IMR-90 (cell line): ENCODE measurements at regions not wholly inside any gene's neighbourhood (a gene's known extent, or its start where the extent isn't known, plus 50 kb on each side); places are given as distances from the start of the nearest gene placed in this dataset.

ENCODE experiments used
- ATAC-seq: fragments of 200-7000 bp; cut with Tn5 transposase; 2 replicates; pipeline ENCODE4 v1.9.1; 2020; ENCODE audit warnings: low read depth, mild to moderate bottlenecking, moderate library complexity
- BruUV-seq: library from RNA; stranded (reverse); fragments of 400-500 nt; replicated peaks from 2 replicates; lab custom pipeline; 2021; lab: Mats Ljungman, UMichigan
- CTCF ChIA-PET: fragments of 300-600 bp; formaldehyde crosslinking; extraction: SDS; loops from one replicate; lab custom pipeline; 2021; ENCODE audit warnings: antibody characterized with exemption; lab: Yijun Ruan, JAX
- POLR2A ChIA-PET: fragments of 300-600 bp; sonication (Branson Sonifier 250); formaldehyde crosslinking; loops from one replicate; lab custom pipeline; 2022; ENCODE audit warnings: antibody characterized with exemption; ENCODE audit not compliant: unreplicated experiment; lab: Charles Lee
- DNase-seq: peaks from one replicate; pipeline ENCODE4 v3.0.0; 2013
- H2AFZ ChIP-seq: replicated peaks from 2 replicates; pipeline ENCODE3; 2013; ENCODE audit warnings: low read length, mild to moderate bottlenecking; ENCODE audit not compliant: poor library complexity
- H2AK5ac ChIP-seq: 2 replicates; pipeline ENCODE4 v1.6.1; 2013; ENCODE audit warnings: low read depth, low read length, inconsistent platforms
- H2AK9ac ChIP-seq: replicated peaks from 2 replicates; pipeline ENCODE3; 2013; ENCODE audit warnings: mild to moderate bottlenecking, low read depth, low read length, moderate library complexity; ENCODE audit not compliant: poor library complexity
- H2BK120ac ChIP-seq: 2 replicates; pipeline ENCODE4 v1.6.1; 2013; ENCODE audit warnings: low read depth, low read length, inconsistent platforms
- H2BK15ac ChIP-seq: 3 replicates; pipeline ENCODE4 v1.6.1; 2013; ENCODE audit warnings: low read depth, low read length, inconsistent platforms
- H2BK20ac ChIP-seq: 2 replicates; pipeline ENCODE4 v1.6.1; 2013; ENCODE audit warnings: low read depth, mild to moderate bottlenecking, inconsistent platforms, low read length, moderate library complexity
- H2BK5ac ChIP-seq: 2 replicates; pipeline ENCODE4 v1.6.1; 2013; ENCODE audit warnings: mild to moderate bottlenecking, low read depth, low read length, inconsistent platforms; ENCODE audit not compliant: poor library complexity, severe bottlenecking
- H3K14ac ChIP-seq: replicated peaks from 2 replicates; pipeline ENCODE4 v1.6.1; 2013; ENCODE audit warnings: low read depth, low read length, inconsistent platforms
- H3K18ac ChIP-seq: 2 replicates; pipeline ENCODE4 v1.6.1; 2013; ENCODE audit warnings: low read depth, low read length, control low read depth
- H3K23ac ChIP-seq: 2 replicates; pipeline ENCODE4 v1.6.1; 2013; ENCODE audit warnings: low read depth, low read length, inconsistent platforms
- H3K27ac ChIP-seq: 2 replicates; pipeline ENCODE4 v1.5.1; 2013; ENCODE audit warnings: mild to moderate bottlenecking, control low read depth, low read length; ENCODE audit not compliant: insufficient read depth
- H3K27me3 ChIP-seq: 2 replicates; pipeline ENCODE4 v1.6.1; 2013; ENCODE audit warnings: low read length; ENCODE audit not compliant: control insufficient read depth, insufficient read depth
- H3K36me3 ChIP-seq: 2 replicates; pipeline ENCODE4 v1.6.1; 2013; ENCODE audit warnings: low read length, mixed read lengths; ENCODE audit not compliant: control insufficient read depth, insufficient read depth
- H3K4ac ChIP-seq: 2 replicates; pipeline ENCODE4 v1.6.1; 2013; ENCODE audit warnings: low read depth, low read length, inconsistent platforms
- H3K4me1 ChIP-seq: 2 replicates; pipeline ENCODE4 v1.6.1; 2013; ENCODE audit warnings: low read length, mixed read lengths; ENCODE audit not compliant: control insufficient read depth, insufficient read depth
- H3K4me2 ChIP-seq: 2 replicates; pipeline ENCODE4 v1.6.1; 2013; ENCODE audit warnings: low read depth, mild to moderate bottlenecking, control low read depth, low read length, moderate library complexity
- H3K4me3 ChIP-seq: 2 replicates; pipeline ENCODE4 v1.5.1; 2013; ENCODE audit warnings: low read depth, mild to moderate bottlenecking, control low read depth, low read length, moderate library complexity; ENCODE audit not compliant: insufficient read depth
- H3K56ac ChIP-seq: 2 replicates; pipeline ENCODE4 v1.6.1; 2013; ENCODE audit warnings: low read length, inconsistent platforms; ENCODE audit not compliant: insufficient read depth; ENCODE audit errors: extremely low read depth
- H3K79me1 ChIP-seq, 2 experiments: 2 replicates each; pipeline ENCODE4 v1.6.1; 2013; ENCODE audit warnings: low read length in 2 of 2, inconsistent platforms in 1 of 2, low read depth in 1 of 2
- H3K9ac ChIP-seq: 2 replicates; pipeline ENCODE4 v1.6.1; 2013; ENCODE audit warnings: low read depth, low read length, control low read depth
- H3K9me1 ChIP-seq: 2 replicates; pipeline ENCODE4 v1.6.1; 2013; ENCODE audit warnings: low read length, inconsistent platforms; ENCODE audit not compliant: insufficient read depth
- H3K9me3 ChIP-seq: 2 replicates; pipeline ENCODE4 v1.6.1; 2013; ENCODE audit warnings: low read length; ENCODE audit not compliant: control insufficient read depth, insufficient read depth
- H4K20me1 ChIP-seq: 2 replicates; pipeline ENCODE4 v1.6.1; 2013; ENCODE audit warnings: low read length, inconsistent platforms; ENCODE audit not compliant: insufficient read depth
- H4K5ac ChIP-seq: 2 replicates; pipeline ENCODE4 v1.6.1; 2013; ENCODE audit warnings: mild to moderate bottlenecking, low read depth, low read length, control low read depth
- H4K8ac ChIP-seq, 2 experiments: 2 replicates each; pipeline ENCODE4 v1.6.1; 2013; ENCODE audit warnings: low read depth in 2 of 2, low read length in 2 of 2, control low read depth in 1 of 2, inconsistent platforms in 1 of 2
- H4K91ac ChIP-seq: 2 replicates; pipeline ENCODE4 v1.6.1; 2013; ENCODE audit warnings: low read depth, low read length, inconsistent platforms; ENCODE audit not compliant: insufficient read depth
- BHLHE40 ChIP-seq: fragments of 150-350 bp; IDR thresholded peaks from 2 replicates; pipeline ENCODE4 v1.6.1; 2016; ENCODE audit warnings: mild to moderate bottlenecking, low read depth, low read length
- MAZ ChIP-seq: IDR thresholded peaks from 2 replicates; pipeline ENCODE4 v1.6.1; 2012; ENCODE audit warnings: low read depth, mild to moderate bottlenecking, low read length, improper control_type of control experiment, moderate library complexity, borderline replicate concordance
- NFE2L2 ChIP-seq: fragments of 150-350 bp; IDR thresholded peaks from 2 replicates; pipeline ENCODE4 v1.6.1; 2016; ENCODE audit warnings: low read depth, mild to moderate bottlenecking, low read length
- RFX5 ChIP-seq: IDR thresholded peaks from 2 replicates; pipeline ENCODE4 v1.8.0; 2012; ENCODE audit warnings: low read depth, mild to moderate bottlenecking, low read length, moderate library complexity
- WGBS, 2 experiments: methylation state at CpG; one replicate each; pipeline versions ENCODE4 v1.1.5 to v1.1.7; 2013; ENCODE audit warnings: missing lambda C conversion rate in 2 of 2; ENCODE audit not compliant: insufficient read length in 1 of 2; ENCODE audit errors: extremely low coverage in 2 of 2; 5-methylcytosine and 5-hydroxymethylcytosine counted together
- dilution Hi-C: fragments of 300-500 bp; cut with HindIII; formaldehyde crosslinking; loops from one replicate; pipeline ENCODE4 v1.14.3; 2018; ENCODE audit warnings: low sequenced_read_pairs; ENCODE audit not compliant: unreplicated experiment
- in situ Hi-C: fragments of 300-500 bp; cut with MboI; formaldehyde crosslinking; loops from 3 replicates; pipeline ENCODE4 v1.14.3; 2019; ENCODE audit warnings: low sequenced_read_pairs, inconsistent platforms, mixed read lengths
- intact Hi-C: fragments of 100-400 bp; cut with micrococcal nuclease; formaldehyde crosslinking; loops from 2 replicates; pipeline ENCODE4 v1.10.0; 2022
- TF ChIP-seq, protein P1 (sequence below): conservative IDR thresholded peaks from 2 replicates; pipeline ENCODE4 v1.5.1; 2012; ENCODE audit warnings: mild to moderate bottlenecking, low read depth, low read length, improper control_type of control experiment

DNA sequence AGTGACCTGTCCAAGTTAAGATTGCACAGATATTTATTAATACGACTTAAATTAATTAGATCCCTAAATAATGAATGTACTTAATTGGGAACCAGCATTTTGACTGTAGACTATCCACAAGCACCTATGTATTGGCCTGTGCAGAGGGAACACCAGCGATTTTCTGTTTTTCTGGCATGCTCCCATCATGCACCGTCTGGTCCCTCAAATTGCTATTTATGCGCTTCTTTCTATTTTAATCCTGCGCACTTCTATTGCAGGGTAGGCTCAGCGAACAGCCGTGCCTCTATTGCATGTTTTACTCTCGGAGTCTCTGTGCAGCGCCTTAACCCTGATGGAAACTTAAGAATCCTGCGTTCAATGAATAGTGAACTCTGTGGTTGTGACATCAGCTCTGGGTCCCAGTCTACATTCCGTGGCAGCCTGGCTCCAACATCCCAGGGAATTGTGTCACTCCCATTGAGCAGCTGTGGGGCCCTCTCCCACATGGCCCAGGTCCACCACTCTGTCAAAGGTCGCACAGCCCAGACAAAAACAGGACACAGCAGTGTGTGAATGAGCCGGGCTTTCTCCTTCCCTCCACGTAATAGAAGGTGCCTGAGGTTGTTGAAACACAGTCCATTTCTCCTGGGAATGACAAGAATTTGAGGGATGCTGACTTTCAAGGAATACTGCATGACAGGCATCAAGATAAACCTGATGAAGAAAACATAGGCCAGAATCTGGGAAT lies 239.7 kb upstream of the KLF6 start:
- H3K4me2 ChIP-seq = no peak overlapping the region
- DNase-seq = no peak
- no peak overlapping the region for H3K9ac ChIP-seq
- no peak overlapping the region for H3K18ac ChIP-seq
- H2BK15ac ChIP-seq = no peak overlapping the region
- H2BK20ac ChIP-seq = no peak overlapping the region
- H3K79me1 ChIP-seq = no peaks in the 10 kb centered on the region
- no peaks in the 10 kb centered on the region for H4K20me1 ChIP-seq
- H3K14ac ChIP-seq = no peak overlapping the region
- WGBS, 2 experiments = 97% methylated on average over 7 of the region's 14 CpGs; no CpG with 5 or more reads in 1 of the 2 experiments
- H3K4me3 ChIP-seq = no peak overlapping the region
- ATAC-seq = no peak
- H4K91ac ChIP-seq = no peak overlapping the region
- no peak overlapping the region for H2AK9ac ChIP-seq
- H2BK120ac ChIP-seq = no peak overlapping the region
- H2AK5ac ChIP-seq = no peak overlapping the region; the same call in 1 of the 2 replicates
- no peak overlapping the region for H3K23ac ChIP-seq
- H3K56ac ChIP-seq = no peak overlapping the region
- H3K4ac ChIP-seq = no peak overlapping the region
- H3K9me3 ChIP-seq = no peaks in the 10 kb centered on the region
- dilution Hi-C loops (no loop called here), intact Hi-C loops (no loop called here), in situ Hi-C loops (no loop called here)
- no peaks in the 10 kb centered on the region for H3K36me3 ChIP-seq
- peaks cover 5% of the 10 kb centered on the region; the same call in 1 of the 2 replicates for H3K4me1 ChIP-seq
- H3K27ac ChIP-seq = no peak overlapping the region
- no TSS peak for BruUV-seq
- H3K9me1 ChIP-seq = peaks cover 4% of the 10 kb centered on the region; the same call in 1 of the 2 replicates
- ChIA-PET CTCF (no interaction called here), POLR2A (no interaction called here)
- no peak overlapping the region for H4K8ac ChIP-seq
- no peak overlapping the region for H2BK5ac ChIP-seq
- no peaks in the 10 kb centered on the region for H3K27me3 ChIP-seq
- TF ChIP-seq, protein P1, sequence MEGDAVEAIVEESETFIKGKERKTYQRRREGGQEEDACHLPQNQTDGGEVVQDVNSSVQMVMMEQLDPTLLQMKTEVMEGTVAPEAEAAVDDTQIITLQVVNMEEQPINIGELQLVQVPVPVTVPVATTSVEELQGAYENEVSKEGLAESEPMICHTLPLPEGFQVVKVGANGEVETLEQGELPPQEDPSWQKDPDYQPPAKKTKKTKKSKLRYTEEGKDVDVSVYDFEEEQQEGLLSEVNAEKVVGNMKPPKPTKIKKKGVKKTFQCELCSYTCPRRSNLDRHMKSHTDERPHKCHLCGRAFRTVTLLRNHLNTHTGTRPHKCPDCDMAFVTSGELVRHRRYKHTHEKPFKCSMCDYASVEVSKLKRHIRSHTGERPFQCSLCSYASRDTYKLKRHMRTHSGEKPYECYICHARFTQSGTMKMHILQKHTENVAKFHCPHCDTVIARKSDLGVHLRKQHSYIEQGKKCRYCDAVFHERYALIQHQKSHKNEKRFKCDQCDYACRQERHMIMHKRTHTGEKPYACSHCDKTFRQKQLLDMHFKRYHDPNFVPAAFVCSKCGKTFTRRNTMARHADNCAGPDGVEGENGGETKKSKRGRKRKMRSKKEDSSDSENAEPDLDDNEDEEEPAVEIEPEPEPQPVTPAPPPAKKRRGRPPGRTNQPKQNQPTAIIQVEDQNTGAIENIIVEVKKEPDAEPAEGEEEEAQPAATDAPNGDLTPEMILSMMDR = no peak
- no peak for TF ChIP-seq BHLHE40
- TF ChIP-seq MAZ = no peak
- TF ChIP-seq RFX5 = no peak
- TF ChIP-seq NFE2L2 = no peak
- H2AFZ ChIP-seq = no peak overlapping the region
- no peak overlapping the region for H4K5ac ChIP-seq
